ENCODE measurements at regions not wholly inside any gene's neighbourhood (a gene's known extent, or its start where the extent isn't known, plus 50 kb on each side); places are given as distances from the start of the nearest gene placed in this dataset.

DNA sequence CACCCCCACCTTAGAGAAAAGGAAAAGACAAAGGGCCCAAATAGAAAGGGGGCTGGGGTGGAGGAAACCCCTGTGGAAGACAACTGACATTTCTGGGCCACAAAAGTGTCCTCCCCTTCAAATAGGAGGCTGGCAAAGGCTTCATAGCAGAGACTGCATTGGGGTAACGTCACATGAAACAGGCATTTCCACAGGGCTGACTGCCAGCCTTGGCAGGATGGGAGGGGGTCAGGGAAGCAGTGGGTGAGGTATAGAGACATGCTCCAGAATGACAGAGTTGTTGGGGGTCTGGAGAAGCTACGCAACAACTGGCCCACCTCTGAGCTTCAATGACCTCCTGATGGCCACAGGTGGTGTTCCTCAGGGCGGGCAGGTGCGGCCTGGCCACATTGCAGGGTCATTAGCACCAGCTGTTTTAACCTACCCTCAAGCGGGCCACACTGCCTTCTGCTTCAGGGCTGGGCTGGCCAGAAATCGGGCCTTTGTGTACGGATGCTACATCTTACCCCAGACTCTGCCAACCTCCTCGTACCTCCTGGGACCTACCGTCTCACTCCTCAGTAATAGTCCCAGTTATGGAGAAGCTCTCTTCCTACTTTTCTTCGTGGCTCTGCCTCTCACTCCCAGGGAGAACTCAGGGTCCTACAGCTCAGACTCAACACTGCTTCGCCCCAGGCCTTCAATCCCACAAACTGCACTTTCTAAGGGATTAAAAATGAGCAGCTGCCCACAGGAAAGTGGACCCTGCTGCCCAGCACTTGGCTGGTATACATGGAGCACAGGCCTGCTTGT is 160.0 kb upstream of the NCAM1 start:
- H3K27me3 ChIP-seq: no peaks in the 10 kb centered on the region
- H3K4me1 ChIP-seq: peaks cover 0 to 27% (median 5%) of the 10 kb centered on the region in 3 donors
- no peaks in the 10 kb centered on the region for H3K9me3 ChIP-seq
- WGBS, 2 donors (ENCODE audit: low coverage in 1 of 2): 70 to 84% methylated on average over 2 to 8 of the region's 11 CpGs
- TF ChIP-seq POLR2A (IDR thresholded peaks at IDR 0.05) (no peak), POLR2AphosphoS5 (IDR thresholded peaks at IDR 0.05) (no peak), EP300 (IDR thresholded peaks at IDR 0.05) (no peak)
- TF ChIP-seq, protein P1, sequence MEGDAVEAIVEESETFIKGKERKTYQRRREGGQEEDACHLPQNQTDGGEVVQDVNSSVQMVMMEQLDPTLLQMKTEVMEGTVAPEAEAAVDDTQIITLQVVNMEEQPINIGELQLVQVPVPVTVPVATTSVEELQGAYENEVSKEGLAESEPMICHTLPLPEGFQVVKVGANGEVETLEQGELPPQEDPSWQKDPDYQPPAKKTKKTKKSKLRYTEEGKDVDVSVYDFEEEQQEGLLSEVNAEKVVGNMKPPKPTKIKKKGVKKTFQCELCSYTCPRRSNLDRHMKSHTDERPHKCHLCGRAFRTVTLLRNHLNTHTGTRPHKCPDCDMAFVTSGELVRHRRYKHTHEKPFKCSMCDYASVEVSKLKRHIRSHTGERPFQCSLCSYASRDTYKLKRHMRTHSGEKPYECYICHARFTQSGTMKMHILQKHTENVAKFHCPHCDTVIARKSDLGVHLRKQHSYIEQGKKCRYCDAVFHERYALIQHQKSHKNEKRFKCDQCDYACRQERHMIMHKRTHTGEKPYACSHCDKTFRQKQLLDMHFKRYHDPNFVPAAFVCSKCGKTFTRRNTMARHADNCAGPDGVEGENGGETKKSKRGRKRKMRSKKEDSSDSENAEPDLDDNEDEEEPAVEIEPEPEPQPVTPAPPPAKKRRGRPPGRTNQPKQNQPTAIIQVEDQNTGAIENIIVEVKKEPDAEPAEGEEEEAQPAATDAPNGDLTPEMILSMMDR (IDR thresholded peaks at IDR 0.05): no peak
- no peak overlapping the region for H3K4me3 ChIP-seq
- no peaks in the 10 kb centered on the region for H3K36me3 ChIP-seq
- H3K27ac ChIP-seq: no peak overlapping the region
- ATAC-seq: no peak

- no peaks in the 10 kb centered on the region for H3K9me3 ChIP-seq
- no peaks in the 10 kb centered on the region for H3K27me3 ChIP-seq
- no peak for ATAC-seq
- H3K4me3 ChIP-seq: no peak overlapping the region
- TF ChIP-seq, protein P1 (IDR thresholded peaks at IDR 0.05): no peak
- WGBS, 2 donors (ENCODE audit: low coverage in 1 of 2): no CpG with 5 or more reads among the region's 5 CpGs
- no peak overlapping the region for H3K27ac ChIP-seq
- peaks cover 0 to 27% (median 0%) of the 10 kb centered on the region in 3 donors for H3K4me1 ChIP-seq
- no peaks in the 10 kb centered on the region for H3K36me3 ChIP-seq
Observed at GRCh38 chr11:112801817-112802088, 159.5 kb upstream of the NCAM1 start.

DNA sequence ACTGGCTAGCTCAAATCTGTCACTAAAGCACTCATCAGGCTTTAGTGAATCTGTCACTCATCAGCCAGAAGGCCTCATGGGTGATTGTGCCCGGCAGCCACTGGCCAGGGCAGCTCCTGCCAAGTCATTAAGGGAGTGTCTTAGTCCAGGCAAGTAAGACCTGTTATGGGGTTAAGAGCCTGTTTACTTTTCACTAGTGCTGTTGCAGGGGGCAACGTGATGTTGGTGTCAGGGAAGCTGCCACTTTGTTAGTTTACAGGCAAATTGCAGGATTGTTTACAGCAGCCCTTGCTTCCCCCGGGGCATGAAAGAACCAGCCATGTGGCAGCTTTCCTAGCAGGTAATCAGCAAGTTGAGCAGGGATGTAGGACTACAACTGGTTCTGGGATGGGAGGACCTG is 155.6 kb upstream of the NCAM1 start:
- Histone ChIP-seq H3K27me3 (no peaks in the 10 kb centered on the region), H3K36me3 (no peaks in the 10 kb centered on the region), H3K27ac (no peak overlapping the region), H3K4me3 (no peak overlapping the region), H3K4me1 (peaks cover 0 to 51% (median 9%) of the 10 kb centered on the region in 3 donors), H3K9me3 (no peaks in the 10 kb centered on the region)
- ATAC-seq: no peak
- TF ChIP-seq POLR2AphosphoS5 (IDR thresholded peaks at IDR 0.05) (no peak), EP300 (IDR thresholded peaks at IDR 0.05) (no peak), POLR2A (IDR thresholded peaks at IDR 0.05) (no peak)
- TF ChIP-seq, protein P1 (IDR thresholded peaks at IDR 0.05): no peak
- 17 to 35% methylated on average over 2 to 3 of the region's 3 CpGs for WGBS, 2 donors (ENCODE audit: low coverage in 1 of 2)

- Histone ChIP-seq H3K9me3 (no peaks in the 10 kb centered on the region), H3K4me3 (no peak overlapping the region), H3K27ac (no peak overlapping the region), H3K36me3 (no peaks in the 10 kb centered on the region), H3K4me1 (peaks cover 0 to 51% (median 9%) of the 10 kb centered on the region in 3 donors), H3K27me3 (no peaks in the 10 kb centered on the region)
- TF ChIP-seq EP300 (IDR thresholded peaks at IDR 0.05) (no peak), POLR2AphosphoS5 (IDR thresholded peaks at IDR 0.05) (no peak)
- ATAC-seq: no peak
Observed at GRCh38 chr11:112806256-112806655, 155.0 kb upstream of the NCAM1 start.

- peaks cover 0 to 51% (median 9%) of the 10 kb centered on the region in 3 donors for H3K4me1 ChIP-seq
- no peaks in the 10 kb centered on the region for H3K9me3 ChIP-seq
- no peaks in the 10 kb centered on the region for H3K27me3 ChIP-seq
- no peak for ATAC-seq
- H3K4me3 ChIP-seq: no peak overlapping the region
- TF ChIP-seq, protein P1 (IDR thresholded peaks at IDR 0.05): no peak
- TF ChIP-seq EP300 (IDR thresholded peaks at IDR 0.05): no peak
- TF ChIP-seq POLR2AphosphoS5 (IDR thresholded peaks at IDR 0.05): no peak
- TF ChIP-seq POLR2A (IDR thresholded peaks at IDR 0.05): no peak
- H3K27ac ChIP-seq: no peak overlapping the region
- no peaks in the 10 kb centered on the region for H3K36me3 ChIP-seq
- WGBS, 2 donors (ENCODE audit: low coverage in 1 of 2): 36 to 41% methylated on average over 3 of the region's 3 CpGs
Observed at GRCh38 chr11:112806876-112807275, 154.3 kb upstream of the NCAM1 start.
